Neural cell (in vitro differentiated cells): ENCODE measurements at regions not wholly inside any gene's neighbourhood (a gene's known extent, or its start where the extent isn't known, plus 50 kb on each side); places are given as distances from the start of the nearest gene placed in this dataset.
"Not testable (repeated sequence)": the region's sequence is repeated elsewhere in the genome, so short reads cannot be mapped to it uniquely, and the experiment has no call there.

Experiments
- H2AFZ ChIP-seq: fragments of 200-600, 300-800 bp; sonication (generic), shearing (Covaris generic); 2 replicates; pipeline ENCODE4 v1.6.0; 2014; ENCODE audit warnings: low read depth, mild to moderate bottlenecking, antibody characterized with exemption, low read length, moderate library complexity
- H3F3A ChIP-seq: fragments of 200-600 bp; shearing (Covaris generic); 2 replicates; pipeline ENCODE4 v1.6.1; 2016; ENCODE audit warnings: mild to moderate bottlenecking, moderate library complexity, mixed read lengths, antibody characterized with exemption, low read length; ENCODE audit not compliant: insufficient read depth, poor library complexity, severe bottlenecking
- H3K27ac ChIP-seq: fragments of 200-600, 300-800 bp; sonication (generic), shearing (Covaris generic); 2 replicates; pipeline ENCODE4 v1.5.1; 2014; ENCODE audit warnings: mild to moderate bottlenecking, low read length, moderate library complexity
- H3K27me3 ChIP-seq: fragments of 300-800, 200-600 bp; sonication (generic), shearing (Covaris generic); 2 replicates; pipeline ENCODE4 v1.6.0; 2014; ENCODE audit warnings: mild to moderate bottlenecking, low read depth, low read length, moderate library complexity; ENCODE audit not compliant: insufficient read depth
- H3K36me3 ChIP-seq: fragments of 300-800, 200-600 bp; sonication (generic), shearing (Covaris generic); 2 replicates; pipeline ENCODE4 v1.5.1; 2014; ENCODE audit warnings: mild to moderate bottlenecking, antibody characterized with exemption, low read length, moderate library complexity; ENCODE audit not compliant: insufficient read depth
- H3K4me2 ChIP-seq: fragments of 300-800, 200-600 bp; sonication (generic), shearing (Covaris generic); 2 replicates; pipeline ENCODE4 v1.6.0; 2014; ENCODE audit warnings: mild to moderate bottlenecking, low read length
- H3K4me3 ChIP-seq: fragments of 300-800, 200-600 bp; sonication (generic), shearing (Covaris generic); 2 replicates; pipeline ENCODE4 v1.5.1; 2014; ENCODE audit warnings: mild to moderate bottlenecking, low read length, moderate library complexity
- H3K79me2 ChIP-seq: fragments of 200-600 bp; shearing (Covaris generic); replicated peaks from 2 replicates; pipeline ENCODE4 v1.6.0; 2014; ENCODE audit warnings: mild to moderate bottlenecking, low read length, moderate library complexity; ENCODE audit not compliant: insufficient read depth
- H3K9ac ChIP-seq: fragments of 300-800, 200-600 bp; sonication (generic), shearing (Covaris generic); 2 replicates; pipeline ENCODE4 v1.6.1; 2016; ENCODE audit warnings: mild to moderate bottlenecking, low read length, mixed read lengths
- H3K9me2 ChIP-seq: fragments of 200-600 bp; shearing (Covaris generic); 2 replicates; pipeline ENCODE4 v1.6.1; 2016; ENCODE audit warnings: mild to moderate bottlenecking, low read length, mixed read lengths; ENCODE audit not compliant: insufficient read depth
- H3K9me3 ChIP-seq: fragments of 200-600, 300-800 bp; sonication (generic), shearing (Covaris generic); 2 replicates; pipeline ENCODE4 v1.6.1; 2016; ENCODE audit warnings: mild to moderate bottlenecking, mixed run types, low read length, moderate library complexity, mixed read lengths
- H4K20me1 ChIP-seq: fragments of 200-600 bp; shearing (Covaris generic); 2 replicates; pipeline ENCODE4 v1.6.1; 2016; ENCODE audit warnings: mild to moderate bottlenecking, mixed run types; ENCODE audit not compliant: insufficient read depth
- CTCF ChIP-seq: fragments of 450-650 bp; IDR thresholded peaks from 2 replicates; pipeline ENCODE4 v1.5.1; 2014; ENCODE audit warnings: antibody characterized with exemption, mild to moderate bottlenecking, moderate library complexity; ENCODE audit not compliant: poor library complexity, severe bottlenecking
- EP300 ChIP-seq: fragments of 450-650 bp; conservative IDR thresholded peaks from 2 replicates; pipeline ENCODE4 v1.6.1; 2014; ENCODE audit warnings: antibody characterized with exemption, mild to moderate bottlenecking, moderate library complexity; ENCODE audit not compliant: poor library complexity, severe bottlenecking
- EZH2 ChIP-seq: fragments of 200-600, 300-800 bp; shearing (Covaris generic), sonication (generic); IDR thresholded peaks from 2 replicates; pipeline ENCODE4 v1.6.1; 2014; ENCODE audit warnings: antibody characterized with exemption, low read length, borderline replicate concordance, mild to moderate bottlenecking; ENCODE audit not compliant: insufficient read depth, poor library complexity, severe bottlenecking
- MXI1 ChIP-seq: fragments of 450-650 bp; conservative IDR thresholded peaks from 2 replicates; pipeline ENCODE4 v1.6.1; 2014; ENCODE audit warnings: antibody characterized with exemption, mild to moderate bottlenecking; ENCODE audit not compliant: poor library complexity, severe bottlenecking
- POLR2AphosphoS5 ChIP-seq: IDR thresholded peaks from 2 replicates; pipeline ENCODE4 v1.6.1; 2012
- RAD21 ChIP-seq: fragments of 450-650 bp; conservative IDR thresholded peaks from 2 replicates; pipeline ENCODE4 v1.6.1; 2014; ENCODE audit warnings: antibody characterized with exemption, mild to moderate bottlenecking, moderate library complexity
- REST ChIP-seq: IDR thresholded peaks from 2 replicates; pipeline ENCODE4 v1.6.1; 2012; ENCODE audit warnings: borderline replicate concordance
- SMC3 ChIP-seq: fragments of 450-650 bp; conservative IDR thresholded peaks from 2 replicates; pipeline ENCODE4 v1.6.1; 2014; ENCODE audit warnings: antibody characterized with exemption, mild to moderate bottlenecking, moderate library complexity; ENCODE audit not compliant: poor library complexity
- TAF1 ChIP-seq: IDR thresholded peaks from 2 replicates; pipeline ENCODE4 v1.6.1; 2012; ENCODE audit warnings: low read depth

- no peaks in the 10 kb centered on the region for H3F3A ChIP-seq
- H3K4me3 ChIP-seq: no peak overlapping the region
These were observed 84.8 kb upstream of the BTG3 start for GRCh38 chr21:17697473-17697872.

GRCh38 chr21:17694416-17694815 is 81.7 kb upstream of the BTG3 start:
- H3K9me3 ChIP-seq, H3K4me3 ChIP-seq, H4K20me1 ChIP-seq, H3K9ac ChIP-seq, H3K9me2 ChIP-seq, H3F3A ChIP-seq, H3K4me2 ChIP-seq, H3K27me3 ChIP-seq, H3K36me3 ChIP-seq, H2AFZ ChIP-seq, H3K27ac ChIP-seq, H3K79me2 ChIP-seq: not testable (repeated sequence)

More at GRCh38 chr21:17697473-17697872, 84.8 kb upstream of the BTG3 start:
- Histone ChIP-seq H3K9me2 (no peaks in the 10 kb centered on the region), H3K79me2 (no peaks in the 10 kb centered on the region), H3K9me3 (no peaks in the 10 kb centered on the region), H3K36me3 (no peaks in the 10 kb centered on the region), H3K4me2 (no peak overlapping the region), H2AFZ (no peak overlapping the region), H4K20me1 (no peaks in the 10 kb centered on the region), H3K9ac (no peak overlapping the region), H3K27me3 (no peaks in the 10 kb centered on the region), H3K27ac (no peak overlapping the region)
- TF ChIP-seq EZH2 (no peak), POLR2AphosphoS5 (no peak), CTCF (no peak), MXI1 (no peak), REST (no peak), SMC3 (no peak), EP300 (no peak), RAD21 (no peak), TAF1 (no peak)

- H3K4me3 ChIP-seq: no peak overlapping the region
- H3K9me3 ChIP-seq: no peaks in the 10 kb centered on the region
- H3K4me2 ChIP-seq: no peak overlapping the region
- TF ChIP-seq MXI1 (no peak), SMC3 (no peak), POLR2AphosphoS5 (no peak), REST (no peak), CTCF (no peak), EP300 (no peak), TAF1 (no peak), RAD21 (no peak), EZH2 (no peak)
- no peaks in the 10 kb centered on the region for H3K9me2 ChIP-seq
- H2AFZ ChIP-seq: no peak overlapping the region
- no peaks in the 10 kb centered on the region for H4K20me1 ChIP-seq
- H3F3A ChIP-seq: no peaks in the 10 kb centered on the region
- no peak overlapping the region for H3K27ac ChIP-seq
- no peaks in the 10 kb centered on the region for H3K79me2 ChIP-seq
- no peak overlapping the region for H3K9ac ChIP-seq
- H3K36me3 ChIP-seq: no peaks in the 10 kb centered on the region
- H3K27me3 ChIP-seq: no peaks in the 10 kb centered on the region
These were observed 81.1 kb upstream of the BTG3 start for GRCh38 chr21:17693801-17694200.
